Upper lobe of left lung (tissue), 6 donors: ENCODE measurements at regions not wholly inside any gene's neighbourhood (a gene's known extent, or its start where the extent isn't known, plus 50 kb on each side); places are given as distances from the start of the nearest gene placed in this dataset.
"Not testable (repeated sequence)": the region's sequence is repeated elsewhere in the genome, so short reads cannot be mapped to it uniquely, and the experiment has no call there.

ENCODE experiments used
- ATAC-seq, 2 donors: fragments of 200-7000 bp; cut with Tn5 transposase; one replicate each; pipeline ENCODE4 v1.9.1; 2022; ENCODE audit warnings: mild to moderate bottlenecking in 2 of 2, moderate library complexity in 2 of 2; ENCODE audit not compliant: low FRiP score in 2 of 2
- DNase-seq, 2 donors: peaks; one replicate each; pipeline ENCODE4 v3.0.0-alpha.2; 2019 to 2020
- H3K27ac ChIP-seq, 4 donors: fragments of 200-600 bp; sonication (generic); one replicate each; pipeline ENCODE4 v1.5.1; 2016 to 2019
- H3K27me3 ChIP-seq, 4 donors: fragments of 200-600 bp; sonication (generic); one replicate each; pipeline ENCODE4 v1.5.1; 2017 to 2019
- H3K36me3 ChIP-seq, 4 donors: fragments of 200-600 bp; sonication (generic); one replicate each; pipeline ENCODE4 v1.5.1; 2016 to 2019
- H3K4me1 ChIP-seq, 4 donors: fragments of 200-600 bp; sonication (generic); one replicate each; pipeline ENCODE4 v1.5.1; 2018 to 2019
- H3K4me3 ChIP-seq, 4 donors: fragments of 200-600 bp; sonication (generic); one replicate each; pipeline ENCODE4 v1.5.1; 2017 to 2019; ENCODE audit warnings: mild to moderate bottlenecking in 2 of 4, moderate library complexity in 1 of 4
- H3K9me3 ChIP-seq, 4 donors: fragments of 200-600 bp; sonication (generic); one replicate each; pipeline ENCODE4 v1.5.1; 2018 to 2019
- CTCF ChIP-seq, 6 experiments: fragments of 450-650 bp in 4 of 6; fragments of 200-600 bp in 2 of 6; sonication (generic) in 2 of 6; IDR thresholded peaks; one replicate each; pipeline ENCODE4 v1.5.1; 2016 to 2019; ENCODE audit warnings: antibody characterized with exemption in 6 of 6
- EP300 ChIP-seq, 4 donors: sonication (generic); formaldehyde crosslinking; IDR thresholded peaks; one replicate each; pipeline ENCODE4 v1.5.1; 2017; ENCODE audit warnings: antibody characterized with exemption in 4 of 4, control low read depth in 2 of 4
- POLR2A ChIP-seq, 4 donors: fragments of 450-650 bp; IDR thresholded peaks; one replicate each; pipeline ENCODE4 v1.5.1; 2016 to 2017; ENCODE audit warnings: antibody characterized with exemption in 4 of 4, mild to moderate bottlenecking in 2 of 4
- POLR2AphosphoS5 ChIP-seq, 2 donors: sonication (generic); formaldehyde crosslinking; IDR thresholded peaks; one replicate each; pipeline ENCODE4 v1.5.1; 2017; ENCODE audit warnings: antibody characterized with exemption in 2 of 2
- WGBS, 2 donors: methylation state at CpG; one replicate each; pipeline ENCODE4 v1.1.5; 2017 to 2018; 5-methylcytosine and 5-hydroxymethylcytosine counted together
- donor health status: DM: no; HTN: no; CAD: no; lungs with moderate emphysema.
- donor health status: DM: no; HTN: yes; CAD: no; lungs with severe emphysema.

- DNase-seq (no peak), ATAC-seq (no peak)
- TF ChIP-seq POLR2AphosphoS5 (IDR thresholded peaks at IDR 0.05) (no peak), EP300 (IDR thresholded peaks at IDR 0.05) (no peak), POLR2A (IDR thresholded peaks at IDR 0.05) (no peak), CTCF (IDR thresholded peaks at IDR 0.05) (no peak)
- Histone ChIP-seq H3K36me3 (no peaks in the 10 kb centered on the region), H3K4me1 (no peaks in the 10 kb centered on the region), H3K27ac (no peak overlapping the region), H3K4me3 (no peak overlapping the region), H3K9me3 (peaks cover 0 to 8% (median 2%) of the 10 kb centered on the region in 4 donors), H3K27me3 (no peaks in the 10 kb centered on the region)
- WGBS, 2 donors, result 93 to 94% methylated on average over 2 of the region's 2 CpGs
These were observed 70.2 kb downstream of the MTNR1B start for GRCh38 chr11:93039531-93040240.

- Histone ChIP-seq H3K27me3 (no peaks in the 10 kb centered on the region), H3K4me3 (no peak overlapping the region), H3K36me3 (no peaks in the 10 kb centered on the region), H3K27ac (no peak overlapping the region), H3K9me3 (peaks cover 0 to 8% (median 2%) of the 10 kb centered on the region in 4 donors), H3K4me1 (no peaks in the 10 kb centered on the region)
- no peak for ATAC-seq
- DNase-seq, result no peak
- TF ChIP-seq EP300 (IDR thresholded peaks at IDR 0.05) (no peak), CTCF (IDR thresholded peaks at IDR 0.05) (no peak), POLR2A (IDR thresholded peaks at IDR 0.05) (no peak), POLR2AphosphoS5 (IDR thresholded peaks at IDR 0.05) (no peak)
These were observed 72.2 kb downstream of the MTNR1B start for GRCh38 chr11:93041682-93042081.

GRCh38 chr11:93043186-93043585 lies 73.7 kb downstream of the MTNR1B start:
- not testable (repeated sequence) for H3K27me3 ChIP-seq, H3K36me3 ChIP-seq, H3K4me1 ChIP-seq, H3K27ac ChIP-seq, H3K4me3 ChIP-seq, ATAC-seq, H3K9me3 ChIP-seq
- peak in 1 of 2 donors; percentile 33 for DNase-seq
- 82 to 100% methylated on average over 2 to 7 of the region's 7 CpGs for WGBS, 2 donors

- no peaks in the 10 kb centered on the region for H3K36me3 ChIP-seq
- no peak for ATAC-seq
- H3K27me3 ChIP-seq, result no peaks in the 10 kb centered on the region
- no peak for TF ChIP-seq POLR2A (IDR thresholded peaks at IDR 0.05)
- TF ChIP-seq POLR2AphosphoS5 (IDR thresholded peaks at IDR 0.05), result no peak
- TF ChIP-seq EP300 (IDR thresholded peaks at IDR 0.05), result no peak
- TF ChIP-seq CTCF (IDR thresholded peaks at IDR 0.05), result no peak
- no peaks in the 10 kb centered on the region for H3K4me1 ChIP-seq
- H3K4me3 ChIP-seq, result no peak overlapping the region
- H3K27ac ChIP-seq, result no peak overlapping the region
- no peak for DNase-seq
- WGBS, 2 donors, result 42% methylated on average over 1 of the region's 1 CpG; no CpG with 5 or more reads in 1 of the 2 donors
- H3K9me3 ChIP-seq, result no peaks in the 10 kb centered on the region
These were observed 80.3 kb downstream of the MTNR1B start for GRCh38 chr11:93049740-93050139.

GRCh38 chr11:93051186-93051585 lies 81.7 kb downstream of the MTNR1B start:
- H3K27me3 ChIP-seq, result no peaks in the 10 kb centered on the region
- H3K36me3 ChIP-seq, result no peaks in the 10 kb centered on the region
- no peaks in the 10 kb centered on the region for H3K9me3 ChIP-seq
- no peak overlapping the region for H3K4me3 ChIP-seq
- WGBS, 2 donors, result 92 to 95% methylated on average over 2 of the region's 2 CpGs
- TF ChIP-seq POLR2AphosphoS5 (IDR thresholded peaks at IDR 0.05), result no peak
- DNase-seq, result no peak
- no peaks in the 10 kb centered on the region for H3K4me1 ChIP-seq
- no peak overlapping the region for H3K27ac ChIP-seq
- ATAC-seq, result no peak

- no peaks in the 10 kb centered on the region for H3K36me3 ChIP-seq
- ATAC-seq, result no peak
- H3K27ac ChIP-seq, result no peak overlapping the region
- TF ChIP-seq EP300 (IDR thresholded peaks at IDR 0.05) (no peak), CTCF (IDR thresholded peaks at IDR 0.05) (no peak), POLR2AphosphoS5 (IDR thresholded peaks at IDR 0.05) (no peak), POLR2A (IDR thresholded peaks at IDR 0.05) (no peak)
- DNase-seq, result no peak
- H3K4me3 ChIP-seq, result no peak overlapping the region
- H3K27me3 ChIP-seq, result no peaks in the 10 kb centered on the region
- WGBS, 2 donors, result 80 to 90% methylated on average over 2 of the region's 2 CpGs
- H3K9me3 ChIP-seq, result no peaks in the 10 kb centered on the region
- no peaks in the 10 kb centered on the region for H3K4me1 ChIP-seq
These were observed 84.4 kb downstream of the MTNR1B start for GRCh38 chr11:93053864-93054263.
